ENCODE measurements at regions not wholly inside any gene's neighbourhood (a gene's known extent, or its start where the extent isn't known, plus 50 kb on each side); places are given as distances from the start of the nearest gene placed in this dataset.

- no peak for TF ChIP-seq RFX5 (IDR thresholded peaks at IDR 0.05; ENCODE audit: low read depth, low read length)
- no peak for TF ChIP-seq ZSCAN22 (CRISPR knock-in tag; IDR thresholded peaks at IDR 0.05)
- no peak for TF ChIP-seq ZNF773 (CRISPR knock-in tag; IDR thresholded peaks at IDR 0.05; ENCODE audit: borderline replicate concordance)
- no peak for TF ChIP-seq ZNF207 (IDR thresholded peaks at IDR 0.05; ENCODE audit: borderline replicate concordance)
- no peak for TF ChIP-seq MXI1 (IDR thresholded peaks at IDR 0.05; ENCODE audit: borderline replicate concordance, low read depth, low read length)
- TF ChIP-seq ZNF274 (CRISPR knock-in tag; IDR thresholded peaks at IDR 0.05), result no peak
- no peak for TF ChIP-seq FUBP1 (CRISPR knock-in tag; IDR thresholded peaks at IDR 0.05; ENCODE audit: borderline replicate concordance)
Observed at GRCh38 chrY:13552393-13553116, 72.7 kb upstream of the UTY start.

Data from HepG2 (cell line).